ENCODE measurements at regions not wholly inside any gene's neighbourhood (a gene's known extent, or its start where the extent isn't known, plus 50 kb on each side); places are given as distances from the start of the nearest gene placed in this dataset.

DNA sequence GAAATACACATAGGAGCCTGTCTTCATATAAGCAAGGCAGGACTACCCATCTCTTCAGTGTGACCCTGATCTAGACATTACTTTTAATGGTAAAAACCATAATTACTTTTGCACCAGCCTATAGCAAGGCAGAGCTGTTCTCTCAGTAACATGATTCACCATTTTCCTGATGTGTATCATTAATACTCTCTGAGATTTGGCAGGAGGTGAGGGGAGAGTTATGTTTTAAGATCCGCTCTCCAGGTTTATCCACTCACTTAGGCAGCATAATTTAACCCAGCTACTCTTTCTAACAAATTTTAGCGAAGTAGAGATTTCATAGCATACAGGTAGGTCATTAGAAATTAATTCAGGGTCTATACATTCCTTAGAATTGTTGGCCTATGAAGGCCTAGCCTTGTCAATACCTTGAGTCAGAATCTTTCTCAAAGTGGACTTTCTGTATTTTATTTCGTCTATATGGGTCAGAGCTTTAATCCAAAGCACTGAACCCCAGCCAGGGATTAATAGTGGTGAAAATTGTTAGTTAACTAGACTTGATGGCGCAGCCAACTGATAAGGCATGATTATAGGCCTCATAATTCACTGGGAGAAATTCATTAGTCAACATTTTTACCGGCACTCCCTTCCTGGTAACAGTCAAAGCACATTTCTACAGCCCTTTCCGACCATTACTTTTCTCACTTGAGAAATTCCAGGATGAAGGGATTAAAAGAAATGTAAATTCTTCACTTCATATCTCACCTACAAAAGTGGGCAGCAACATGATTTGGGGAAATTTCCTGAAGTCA lies 955.1 kb downstream of the DIAPH3 start:
- H3K4me2 ChIP-seq: no peak overlapping the region
- TF ChIP-seq, protein P1, sequence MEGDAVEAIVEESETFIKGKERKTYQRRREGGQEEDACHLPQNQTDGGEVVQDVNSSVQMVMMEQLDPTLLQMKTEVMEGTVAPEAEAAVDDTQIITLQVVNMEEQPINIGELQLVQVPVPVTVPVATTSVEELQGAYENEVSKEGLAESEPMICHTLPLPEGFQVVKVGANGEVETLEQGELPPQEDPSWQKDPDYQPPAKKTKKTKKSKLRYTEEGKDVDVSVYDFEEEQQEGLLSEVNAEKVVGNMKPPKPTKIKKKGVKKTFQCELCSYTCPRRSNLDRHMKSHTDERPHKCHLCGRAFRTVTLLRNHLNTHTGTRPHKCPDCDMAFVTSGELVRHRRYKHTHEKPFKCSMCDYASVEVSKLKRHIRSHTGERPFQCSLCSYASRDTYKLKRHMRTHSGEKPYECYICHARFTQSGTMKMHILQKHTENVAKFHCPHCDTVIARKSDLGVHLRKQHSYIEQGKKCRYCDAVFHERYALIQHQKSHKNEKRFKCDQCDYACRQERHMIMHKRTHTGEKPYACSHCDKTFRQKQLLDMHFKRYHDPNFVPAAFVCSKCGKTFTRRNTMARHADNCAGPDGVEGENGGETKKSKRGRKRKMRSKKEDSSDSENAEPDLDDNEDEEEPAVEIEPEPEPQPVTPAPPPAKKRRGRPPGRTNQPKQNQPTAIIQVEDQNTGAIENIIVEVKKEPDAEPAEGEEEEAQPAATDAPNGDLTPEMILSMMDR (conservative IDR thresholded peaks at IDR 0.05; ENCODE audit: low read depth, low read length): no peak
- H3K4me1 ChIP-seq (ENCODE audit: low read depth, poor library complexity, severe bottlenecking): no peaks in the 10 kb centered on the region
- no peak overlapping the region for H3K9ac ChIP-seq
- H3K27me3 ChIP-seq (ENCODE audit: insufficient read depth, low read depth): no peaks in the 10 kb centered on the region
- H3K79me2 ChIP-seq (ENCODE audit: insufficient read depth, low read depth): no peaks in the 10 kb centered on the region
- no peaks in the 10 kb centered on the region for H4K20me1 ChIP-seq (ENCODE audit: insufficient read depth)
- no peak overlapping the region for H3K4me3 ChIP-seq (IDR thresholded peaks at IDR 0.05; ENCODE audit: insufficient read depth, low read depth, low read length)
- H2AFZ ChIP-seq (ENCODE audit: low read depth): no peak overlapping the region
- H3K27ac ChIP-seq: no peak overlapping the region
- no peaks in the 10 kb centered on the region for H3K36me3 ChIP-seq (ENCODE audit: insufficient read depth)

DNA sequence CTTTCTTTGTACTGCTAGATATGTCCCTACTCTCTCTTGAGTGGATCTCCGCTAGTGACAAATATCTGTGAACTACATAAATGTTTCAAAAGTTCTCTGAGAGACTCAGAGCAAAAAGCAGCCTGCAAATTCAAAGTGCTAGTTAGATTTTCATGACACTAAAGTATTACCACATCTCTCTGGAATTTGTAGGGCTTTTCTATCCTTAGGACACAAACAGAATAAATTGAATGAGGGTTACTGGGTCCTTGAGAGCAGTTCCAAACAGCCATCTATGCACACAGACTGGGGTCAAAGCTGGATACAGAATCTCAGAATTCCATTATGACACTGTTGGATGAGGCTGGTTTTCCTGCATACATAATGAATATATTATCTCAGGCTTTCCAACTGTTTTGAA lies 953.2 kb downstream of the DIAPH3 start:
- Histone ChIP-seq H3K36me3 (ENCODE audit: insufficient read depth) (no peaks in the 10 kb centered on the region), H3K79me2 (ENCODE audit: insufficient read depth, low read depth) (no peaks in the 10 kb centered on the region), H3K9ac (no peak overlapping the region), H3K27ac (no peak overlapping the region), H3K27me3 (ENCODE audit: insufficient read depth, low read depth) (no peaks in the 10 kb centered on the region), H3K4me3 (IDR thresholded peaks at IDR 0.05; ENCODE audit: insufficient read depth, low read depth, low read length) (no peak overlapping the region), H2AFZ (ENCODE audit: low read depth) (no peak overlapping the region), H3K4me1 (ENCODE audit: low read depth, poor library complexity, severe bottlenecking) (no peaks in the 10 kb centered on the region), H4K20me1 (ENCODE audit: insufficient read depth) (no peaks in the 10 kb centered on the region), H3K4me2 (no peak overlapping the region)
- TF ChIP-seq, protein P1 (conservative IDR thresholded peaks at IDR 0.05; ENCODE audit: low read depth, low read length): no peak

DNA sequence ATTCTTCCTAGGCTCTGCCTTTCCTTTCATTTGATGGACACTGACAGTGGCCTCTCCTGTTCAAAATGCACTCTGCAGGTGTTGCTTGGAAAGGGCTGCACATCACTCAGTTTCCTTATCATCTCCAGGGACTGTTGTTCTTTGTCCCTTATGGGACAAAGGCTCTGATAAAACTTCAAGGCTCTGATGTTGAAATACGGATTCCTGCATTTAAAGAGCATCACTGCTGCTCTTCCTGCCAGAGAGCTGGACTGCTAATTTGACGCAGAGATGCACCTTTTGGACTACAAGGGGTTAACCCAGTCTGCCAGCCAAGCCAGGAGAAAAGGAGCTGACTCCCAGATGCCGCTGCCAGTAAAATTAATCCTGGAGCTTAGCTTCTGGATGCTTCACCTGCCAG lies 952.1 kb downstream of the DIAPH3 start:
- Histone ChIP-seq H4K20me1 (ENCODE audit: insufficient read depth) (no peaks in the 10 kb centered on the region), H3K4me1 (ENCODE audit: low read depth, poor library complexity, severe bottlenecking) (no peaks in the 10 kb centered on the region), H3K9ac (no peak overlapping the region), H2AFZ (ENCODE audit: low read depth) (no peak overlapping the region), H3K27me3 (ENCODE audit: insufficient read depth, low read depth) (no peaks in the 10 kb centered on the region), H3K27ac (no peak overlapping the region), H3K79me2 (ENCODE audit: insufficient read depth, low read depth) (no peaks in the 10 kb centered on the region), H3K4me2 (no peak overlapping the region), H3K4me3 (IDR thresholded peaks at IDR 0.05; ENCODE audit: insufficient read depth, low read depth, low read length) (no peak overlapping the region), H3K36me3 (ENCODE audit: insufficient read depth) (no peaks in the 10 kb centered on the region)
- TF ChIP-seq, protein P1 (conservative IDR thresholded peaks at IDR 0.05; ENCODE audit: low read depth, low read length): no peak

DNA sequence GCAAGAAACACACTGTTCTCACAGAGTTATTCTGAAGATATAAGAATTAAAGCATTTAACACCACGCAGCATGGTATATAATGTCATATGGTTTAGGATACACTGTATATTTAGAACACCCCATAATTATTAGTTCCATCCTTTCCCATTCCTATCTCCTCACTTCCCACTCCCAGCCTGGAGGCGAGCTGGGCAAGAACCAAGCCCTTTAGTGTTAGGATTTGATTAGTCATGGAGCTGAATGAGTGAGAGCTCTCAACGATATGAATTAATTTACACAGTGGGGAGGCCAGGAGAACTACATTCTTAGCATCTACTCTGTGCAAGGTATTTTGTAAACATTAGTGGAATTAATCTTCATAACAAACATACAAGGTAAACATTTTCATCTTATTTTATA lies 934.3 kb downstream of the DIAPH3 start:
- Histone ChIP-seq H4K20me1 (ENCODE audit: insufficient read depth) (no peaks in the 10 kb centered on the region), H3K4me2 (no peak overlapping the region), H3K4me1 (ENCODE audit: low read depth, poor library complexity, severe bottlenecking) (no peaks in the 10 kb centered on the region), H3K4me3 (IDR thresholded peaks at IDR 0.05; ENCODE audit: insufficient read depth, low read depth, low read length) (no peak overlapping the region), H2AFZ (ENCODE audit: low read depth) (no peak overlapping the region), H3K79me2 (ENCODE audit: insufficient read depth, low read depth) (no peaks in the 10 kb centered on the region), H3K27me3 (ENCODE audit: insufficient read depth, low read depth) (no peaks in the 10 kb centered on the region), H3K36me3 (ENCODE audit: insufficient read depth) (no peaks in the 10 kb centered on the region), H3K27ac (no peak overlapping the region), H3K9ac (no peak overlapping the region)
- TF ChIP-seq, protein P1 (conservative IDR thresholded peaks at IDR 0.05; ENCODE audit: low read depth, low read length): no peak
